Progenitor cell of endocrine pancreas (in vitro differentiated cells): ENCODE measurements at regions not wholly inside any gene's neighbourhood (a gene's known extent, or its start where the extent isn't known, plus 50 kb on each side); places are given as distances from the start of the nearest gene placed in this dataset.

Source experiments
- DNase-seq: peaks from one replicate; pipeline ENCODE4 v3.0.0; 2021; ENCODE audit warnings: low spot score; ENCODE audit not compliant: unreplicated experiment
- H3K27ac Mint-ChIP-seq: 2 replicates; pipeline ENCODE4 v1.8.0; 2021; ENCODE audit warnings: mild to moderate bottlenecking, moderate library complexity, mixed read lengths
- H3K27me3 Mint-ChIP-seq: 2 replicates; pipeline ENCODE4 v1.8.0; 2021; ENCODE audit warnings: mixed read lengths
- H3K36me3 Mint-ChIP-seq: 2 replicates; pipeline ENCODE4 v1.8.0; 2022; ENCODE audit warnings: mixed read lengths; ENCODE audit not compliant: insufficient read depth
- H3K4me1 Mint-ChIP-seq: 2 replicates; pipeline ENCODE4 v1.8.0; 2021; ENCODE audit warnings: low read depth, mixed read lengths
- H3K4me3 Mint-ChIP-seq: 2 replicates; pipeline ENCODE4 v1.8.0; 2021; ENCODE audit warnings: low read depth, mild to moderate bottlenecking, moderate library complexity, mixed read lengths
- H3K9me3 Mint-ChIP-seq: 2 replicates; pipeline ENCODE4 v1.8.0; 2021; ENCODE audit warnings: low read depth, mixed read lengths
- TF ChIP-seq, protein P1 (sequence below): fragments of 200-600 bp; sonication (generic); IDR thresholded peaks from one replicate; pipeline ENCODE4 v1.5.0; 2021; ENCODE audit warnings: antibody characterized with exemption, mild to moderate bottlenecking; ENCODE audit not compliant: unreplicated experiment

DNA sequence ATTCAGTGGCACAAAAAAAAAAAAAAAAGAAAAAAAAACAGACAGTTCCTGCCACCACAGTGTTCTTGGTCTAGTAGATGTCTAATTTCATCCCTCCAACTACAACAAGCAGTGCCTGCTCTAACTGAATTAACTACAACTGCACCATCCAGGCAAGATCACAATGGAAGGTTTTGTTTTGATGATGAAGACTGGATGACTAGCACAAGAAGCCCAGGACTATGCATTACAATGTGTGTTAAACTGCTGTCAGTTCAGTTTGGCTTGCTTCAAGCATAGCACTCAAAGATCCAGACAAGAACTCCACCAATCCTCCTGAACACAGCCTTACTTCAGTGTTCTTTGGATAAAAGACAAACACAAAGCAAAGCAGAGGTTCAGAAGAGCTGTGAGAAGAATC is 279.9 kb downstream of the GRIN2B start:
- Mint-ChIP-seq H3K9me3 (no peaks in the 10 kb centered on the region), H3K36me3 (no peaks in the 10 kb centered on the region), H3K4me3 (no peak overlapping the region), H3K27ac (no peak overlapping the region), H3K27me3 (peaks cover 17% of the 10 kb centered on the region), H3K4me1 (no peaks in the 10 kb centered on the region)
- DNase-seq, result no peak
- TF ChIP-seq, protein P1, sequence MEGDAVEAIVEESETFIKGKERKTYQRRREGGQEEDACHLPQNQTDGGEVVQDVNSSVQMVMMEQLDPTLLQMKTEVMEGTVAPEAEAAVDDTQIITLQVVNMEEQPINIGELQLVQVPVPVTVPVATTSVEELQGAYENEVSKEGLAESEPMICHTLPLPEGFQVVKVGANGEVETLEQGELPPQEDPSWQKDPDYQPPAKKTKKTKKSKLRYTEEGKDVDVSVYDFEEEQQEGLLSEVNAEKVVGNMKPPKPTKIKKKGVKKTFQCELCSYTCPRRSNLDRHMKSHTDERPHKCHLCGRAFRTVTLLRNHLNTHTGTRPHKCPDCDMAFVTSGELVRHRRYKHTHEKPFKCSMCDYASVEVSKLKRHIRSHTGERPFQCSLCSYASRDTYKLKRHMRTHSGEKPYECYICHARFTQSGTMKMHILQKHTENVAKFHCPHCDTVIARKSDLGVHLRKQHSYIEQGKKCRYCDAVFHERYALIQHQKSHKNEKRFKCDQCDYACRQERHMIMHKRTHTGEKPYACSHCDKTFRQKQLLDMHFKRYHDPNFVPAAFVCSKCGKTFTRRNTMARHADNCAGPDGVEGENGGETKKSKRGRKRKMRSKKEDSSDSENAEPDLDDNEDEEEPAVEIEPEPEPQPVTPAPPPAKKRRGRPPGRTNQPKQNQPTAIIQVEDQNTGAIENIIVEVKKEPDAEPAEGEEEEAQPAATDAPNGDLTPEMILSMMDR, result no peak

DNA sequence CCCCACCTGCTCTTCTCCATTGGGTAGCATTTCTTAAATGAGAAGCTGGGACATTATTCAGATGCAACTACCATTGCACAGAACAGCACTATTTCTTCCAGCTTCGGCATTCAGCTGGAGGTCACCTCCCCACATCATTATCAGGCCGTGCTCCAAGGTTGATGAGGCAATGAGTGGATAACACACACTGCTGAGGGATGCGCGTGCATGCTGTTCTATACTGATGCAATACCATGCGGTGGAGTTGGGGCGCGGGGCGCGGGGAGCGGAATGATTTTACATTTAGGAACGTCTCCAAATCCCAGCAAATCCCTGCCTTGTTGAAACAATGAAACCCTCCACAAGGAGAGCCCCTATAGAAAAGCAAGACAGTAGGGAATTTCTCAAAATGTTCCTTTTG is 283.4 kb downstream of the GRIN2B start:
- Mint-ChIP-seq H3K9me3 (peaks cover 4% of the 10 kb centered on the region), H3K27me3 (peaks cover 4% of the 10 kb centered on the region), H3K4me3 (no peak overlapping the region), H3K36me3 (no peaks in the 10 kb centered on the region), H3K27ac (no peak overlapping the region), H3K4me1 (no peaks in the 10 kb centered on the region)
- DNase-seq, result no peak
- TF ChIP-seq, protein P1, result no peak

DNA sequence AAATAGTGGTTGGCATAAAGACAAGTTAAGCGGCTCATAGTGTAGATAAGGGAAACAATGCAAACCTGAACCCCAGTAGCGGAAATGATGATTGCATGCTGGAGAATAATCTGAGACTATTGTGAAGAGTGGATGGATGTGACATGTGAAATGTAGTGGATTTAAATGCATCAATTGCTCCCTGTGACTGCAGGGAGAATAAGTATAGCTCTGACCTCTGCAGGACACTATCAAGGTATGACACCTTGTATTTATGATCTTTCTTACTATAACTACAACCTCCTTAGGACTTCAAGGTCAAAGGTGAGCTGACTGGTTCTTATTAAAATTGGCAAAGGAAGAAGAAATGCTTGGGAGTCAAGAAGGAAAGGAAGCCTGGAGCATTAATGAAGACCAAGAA is 285.6 kb downstream of the GRIN2B start:
- DNase-seq, result no peak
- no peak overlapping the region for H3K27ac Mint-ChIP-seq
- no peaks in the 10 kb centered on the region for H3K36me3 Mint-ChIP-seq
- H3K27me3 Mint-ChIP-seq, result peaks cover under 1% of the 10 kb centered on the region
- H3K4me1 Mint-ChIP-seq, result no peaks in the 10 kb centered on the region
- H3K4me3 Mint-ChIP-seq, result no peak overlapping the region
- TF ChIP-seq, protein P1, result no peak
- H3K9me3 Mint-ChIP-seq, result peaks cover 4% of the 10 kb centered on the region

DNA sequence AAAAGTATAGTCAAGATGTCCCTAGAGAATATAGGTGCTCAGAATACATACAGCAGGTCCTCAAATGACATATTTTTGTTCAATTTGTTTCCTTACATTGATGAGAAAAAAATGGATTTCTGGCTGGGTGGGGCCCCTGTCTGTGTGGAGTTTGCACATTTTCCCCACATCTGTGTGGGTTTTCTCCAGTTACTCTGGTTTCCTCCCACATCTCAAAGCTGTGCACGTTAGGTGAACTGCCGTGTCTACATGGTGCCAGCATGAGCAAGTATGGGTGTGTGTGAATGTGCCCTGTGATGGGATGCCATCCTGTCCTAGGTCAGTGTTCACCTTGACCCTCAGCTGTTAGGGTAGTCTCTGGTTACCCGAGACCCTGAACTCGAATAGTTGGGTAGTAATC is 289.1 kb downstream of the GRIN2B start:
- no peaks in the 10 kb centered on the region for H3K4me1 Mint-ChIP-seq
- H3K4me3 Mint-ChIP-seq, result no peak overlapping the region
- peaks cover 4% of the 10 kb centered on the region for H3K9me3 Mint-ChIP-seq
- peaks cover 6% of the 10 kb centered on the region for H3K27me3 Mint-ChIP-seq
- H3K36me3 Mint-ChIP-seq, result no peaks in the 10 kb centered on the region
- H3K27ac Mint-ChIP-seq, result no peak overlapping the region
- DNase-seq, result no peak
- TF ChIP-seq, protein P1, result no peak

DNA sequence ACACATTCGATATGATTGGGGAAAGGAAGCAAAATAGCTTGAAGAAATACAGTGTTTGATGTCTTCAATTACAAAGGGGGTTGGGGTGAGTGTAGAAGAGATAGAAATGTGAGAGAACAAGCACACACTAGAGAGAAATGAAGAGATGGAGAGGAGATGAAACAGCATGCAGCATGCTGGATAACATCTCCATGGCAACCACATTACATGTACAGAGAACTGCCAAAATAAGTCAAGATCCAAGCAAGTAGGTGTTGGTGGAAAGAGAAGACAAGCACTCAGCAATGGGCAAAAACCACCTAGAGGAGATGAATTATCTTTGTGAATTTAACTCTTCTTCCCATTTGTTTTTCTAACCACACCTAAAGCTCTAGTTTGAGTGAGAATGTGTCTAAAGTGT is 289.8 kb downstream of the GRIN2B start:
- peaks cover 6% of the 10 kb centered on the region for H3K27me3 Mint-ChIP-seq
- peaks cover 4% of the 10 kb centered on the region for H3K9me3 Mint-ChIP-seq
- no peaks in the 10 kb centered on the region for H3K4me1 Mint-ChIP-seq
- H3K4me3 Mint-ChIP-seq, result no peak overlapping the region
- H3K36me3 Mint-ChIP-seq, result no peaks in the 10 kb centered on the region
- TF ChIP-seq, protein P1, result no peak
- H3K27ac Mint-ChIP-seq, result no peak overlapping the region
- no peak for DNase-seq
